Neural cell (in vitro differentiated cells): ENCODE measurements at regions not wholly inside any gene's neighbourhood (a gene's known extent, or its start where the extent isn't known, plus 50 kb on each side); places are given as distances from the start of the nearest gene placed in this dataset.

Experiments used
- CTCF ChIP-seq: fragments of 450-650 bp; IDR thresholded peaks from 2 replicates; pipeline ENCODE4 v1.5.1; 2014; ENCODE audit warnings: antibody characterized with exemption, mild to moderate bottlenecking, moderate library complexity; ENCODE audit not compliant: poor library complexity, severe bottlenecking
- EP300 ChIP-seq: fragments of 450-650 bp; conservative IDR thresholded peaks from 2 replicates; pipeline ENCODE4 v1.6.1; 2014; ENCODE audit warnings: antibody characterized with exemption, mild to moderate bottlenecking, moderate library complexity; ENCODE audit not compliant: poor library complexity, severe bottlenecking
- EZH2 ChIP-seq: fragments of 200-600, 300-800 bp; shearing (Covaris generic), sonication (generic); IDR thresholded peaks from 2 replicates; pipeline ENCODE4 v1.6.1; 2014; ENCODE audit warnings: antibody characterized with exemption, low read length, borderline replicate concordance, mild to moderate bottlenecking; ENCODE audit not compliant: insufficient read depth, poor library complexity, severe bottlenecking
- MXI1 ChIP-seq: fragments of 450-650 bp; conservative IDR thresholded peaks from 2 replicates; pipeline ENCODE4 v1.6.1; 2014; ENCODE audit warnings: antibody characterized with exemption, mild to moderate bottlenecking; ENCODE audit not compliant: poor library complexity, severe bottlenecking
- POLR2AphosphoS5 ChIP-seq: IDR thresholded peaks from 2 replicates; pipeline ENCODE4 v1.6.1; 2012
- RAD21 ChIP-seq: fragments of 450-650 bp; conservative IDR thresholded peaks from 2 replicates; pipeline ENCODE4 v1.6.1; 2014; ENCODE audit warnings: antibody characterized with exemption, mild to moderate bottlenecking, moderate library complexity
- SMC3 ChIP-seq: fragments of 450-650 bp; conservative IDR thresholded peaks from 2 replicates; pipeline ENCODE4 v1.6.1; 2014; ENCODE audit warnings: antibody characterized with exemption, mild to moderate bottlenecking, moderate library complexity; ENCODE audit not compliant: poor library complexity
- TAF1 ChIP-seq: IDR thresholded peaks from 2 replicates; pipeline ENCODE4 v1.6.1; 2012; ENCODE audit warnings: low read depth
- TF ChIP-seq, protein P1 (sequence below): IDR thresholded peaks from 2 replicates; pipeline ENCODE4 v1.6.1; 2012; ENCODE audit warnings: borderline replicate concordance

DNA sequence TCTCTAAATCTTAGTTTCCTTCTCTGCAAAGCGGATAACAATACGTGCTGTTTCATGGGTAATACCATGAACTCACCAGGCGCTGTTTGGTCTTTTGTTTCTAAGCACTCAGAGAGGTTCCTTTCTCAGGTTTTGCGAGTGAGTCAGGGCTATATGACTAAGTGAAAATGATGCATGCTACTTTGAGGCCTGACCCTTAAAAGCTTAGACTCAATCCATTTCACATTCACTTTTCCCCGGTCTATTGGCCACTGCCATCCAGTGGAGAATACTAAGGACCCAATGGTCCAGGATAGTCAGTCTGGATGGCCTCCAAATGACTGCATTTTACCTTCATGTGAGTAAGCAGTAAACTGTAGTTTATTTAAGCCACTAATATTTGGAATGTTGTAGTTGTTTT, 400.8 kb upstream of the SLIT2 start:
- no peak for TF ChIP-seq EZH2
- TF ChIP-seq, protein P1, sequence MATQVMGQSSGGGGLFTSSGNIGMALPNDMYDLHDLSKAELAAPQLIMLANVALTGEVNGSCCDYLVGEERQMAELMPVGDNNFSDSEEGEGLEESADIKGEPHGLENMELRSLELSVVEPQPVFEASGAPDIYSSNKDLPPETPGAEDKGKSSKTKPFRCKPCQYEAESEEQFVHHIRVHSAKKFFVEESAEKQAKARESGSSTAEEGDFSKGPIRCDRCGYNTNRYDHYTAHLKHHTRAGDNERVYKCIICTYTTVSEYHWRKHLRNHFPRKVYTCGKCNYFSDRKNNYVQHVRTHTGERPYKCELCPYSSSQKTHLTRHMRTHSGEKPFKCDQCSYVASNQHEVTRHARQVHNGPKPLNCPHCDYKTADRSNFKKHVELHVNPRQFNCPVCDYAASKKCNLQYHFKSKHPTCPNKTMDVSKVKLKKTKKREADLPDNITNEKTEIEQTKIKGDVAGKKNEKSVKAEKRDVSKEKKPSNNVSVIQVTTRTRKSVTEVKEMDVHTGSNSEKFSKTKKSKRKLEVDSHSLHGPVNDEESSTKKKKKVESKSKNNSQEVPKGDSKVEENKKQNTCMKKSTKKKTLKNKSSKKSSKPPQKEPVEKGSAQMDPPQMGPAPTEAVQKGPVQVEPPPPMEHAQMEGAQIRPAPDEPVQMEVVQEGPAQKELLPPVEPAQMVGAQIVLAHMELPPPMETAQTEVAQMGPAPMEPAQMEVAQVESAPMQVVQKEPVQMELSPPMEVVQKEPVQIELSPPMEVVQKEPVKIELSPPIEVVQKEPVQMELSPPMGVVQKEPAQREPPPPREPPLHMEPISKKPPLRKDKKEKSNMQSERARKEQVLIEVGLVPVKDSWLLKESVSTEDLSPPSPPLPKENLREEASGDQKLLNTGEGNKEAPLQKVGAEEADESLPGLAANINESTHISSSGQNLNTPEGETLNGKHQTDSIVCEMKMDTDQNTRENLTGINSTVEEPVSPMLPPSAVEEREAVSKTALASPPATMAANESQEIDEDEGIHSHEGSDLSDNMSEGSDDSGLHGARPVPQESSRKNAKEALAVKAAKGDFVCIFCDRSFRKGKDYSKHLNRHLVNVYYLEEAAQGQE = no peak
- no peak for TF ChIP-seq CTCF
- no peak for TF ChIP-seq RAD21
- no peak for TF ChIP-seq EP300
- no peak for TF ChIP-seq MXI1
- no peak for TF ChIP-seq POLR2AphosphoS5
- no peak for TF ChIP-seq SMC3
- TF ChIP-seq TAF1 = no peak
